Hematopoietic multipotent progenitor cell treated with erythropoietin and hydrocortisone succinate and interleukin-3 and kit ligand, for 17 days (in vitro differentiated cells): ENCODE measurements at regions not wholly inside any gene's neighbourhood (a gene's known extent, or its start where the extent isn't known, plus 50 kb on each side); places are given as distances from the start of the nearest gene placed in this dataset.

Experiments
- DNase-seq: peaks from one replicate; pipeline ENCODE4 v3.0.0-alpha.2; 2015; ENCODE audit warnings: low spot score

DNA sequence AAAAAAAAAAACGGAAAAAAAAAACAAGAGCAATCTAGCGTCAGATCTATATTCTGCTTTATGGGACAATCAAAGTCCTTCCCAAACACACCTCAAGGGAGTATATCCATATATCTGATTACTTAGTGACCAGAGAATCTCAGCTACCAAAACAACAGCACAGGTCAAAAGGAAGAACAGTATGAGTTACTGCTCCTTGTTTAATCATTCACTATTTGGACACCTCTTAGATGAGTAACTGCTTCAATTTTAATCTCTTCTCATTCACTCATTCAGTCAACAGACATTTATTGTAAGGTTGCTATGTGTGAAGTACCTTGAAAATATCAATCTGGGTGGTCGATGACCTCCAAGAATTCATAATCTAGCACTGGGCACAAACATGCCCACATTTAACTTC lies 193.2 kb downstream of the IRS2 start:
- no peak for DNase-seq

DNA sequence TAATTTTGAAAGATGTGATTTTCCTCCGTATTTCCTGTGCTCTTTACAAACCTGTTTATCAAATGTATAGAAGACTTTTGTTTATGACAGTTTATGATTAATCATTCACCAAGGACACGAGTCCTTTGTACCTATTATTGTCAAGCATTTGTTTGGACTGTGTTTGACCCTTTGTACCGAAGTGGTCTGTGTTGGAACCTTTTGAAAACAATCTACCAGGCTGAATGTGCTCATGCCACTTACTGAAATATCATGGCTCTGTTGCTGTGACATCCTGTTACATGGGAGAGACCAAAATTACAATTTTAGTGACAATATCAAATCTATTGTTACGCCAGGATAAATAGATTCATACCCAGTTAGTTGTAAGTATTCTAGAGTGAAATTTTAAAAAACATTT lies 193.6 kb downstream of the IRS2 start:
- no peak for DNase-seq

DNA sequence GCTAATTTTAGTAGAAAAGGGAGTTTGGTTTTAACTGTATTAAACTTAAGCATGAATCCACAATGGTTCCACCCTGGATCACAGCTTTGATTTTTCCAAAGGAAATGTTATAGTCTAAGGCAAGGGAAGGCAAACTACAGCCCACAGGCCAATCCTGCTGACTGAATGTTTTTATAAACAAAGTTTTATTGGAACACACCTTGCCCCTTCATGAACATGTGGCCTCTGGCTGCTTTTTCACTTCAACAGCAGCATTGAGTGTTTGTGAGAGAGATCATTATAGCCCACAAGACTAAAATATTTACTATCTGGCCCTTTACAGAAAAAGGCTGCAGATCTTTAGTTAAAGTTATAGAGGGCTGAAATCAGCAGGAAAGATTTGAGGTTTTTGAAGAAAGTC lies 198.7 kb downstream of the IRS2 start:
- no peak for DNase-seq

DNA sequence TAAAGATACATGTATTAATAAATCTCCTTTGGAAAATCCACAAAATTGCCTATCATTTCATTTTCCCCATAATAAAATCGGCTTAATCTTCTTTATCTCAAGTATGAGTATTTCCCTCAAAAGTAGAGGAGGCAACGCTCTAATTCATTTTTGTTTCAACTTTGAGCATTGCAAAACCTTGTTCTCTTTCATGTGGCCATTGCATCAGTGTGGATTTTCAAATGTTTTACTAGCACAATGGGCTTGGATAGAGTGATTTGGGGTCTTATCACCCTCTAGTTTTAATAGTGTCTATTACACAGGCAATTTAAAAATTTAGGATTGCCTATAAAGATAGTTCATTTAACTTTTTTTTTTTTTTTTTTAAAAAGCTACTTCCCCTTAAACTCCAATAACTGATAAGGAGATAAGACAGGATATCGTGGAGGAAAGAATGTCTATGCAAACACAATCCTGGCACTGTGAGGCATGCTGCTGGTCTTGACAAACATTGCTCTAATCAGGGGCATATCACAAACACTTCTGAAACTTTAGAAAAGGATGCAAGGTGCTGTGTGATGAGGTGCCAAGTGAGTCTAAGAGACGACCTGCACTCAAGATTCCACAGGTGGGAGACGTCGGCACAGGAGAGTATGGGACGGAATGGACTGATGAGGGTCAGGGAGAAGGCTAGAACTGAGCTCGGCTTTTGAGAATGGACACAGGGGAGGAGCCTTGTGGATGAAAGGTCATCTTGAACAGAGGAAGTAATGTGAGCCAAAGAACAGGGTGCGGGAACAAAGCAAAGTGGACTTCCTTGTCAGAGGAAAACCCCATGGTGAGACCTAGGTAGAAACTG lies 199.7 kb downstream of the IRS2 start:
- no peak for DNase-seq

DNA sequence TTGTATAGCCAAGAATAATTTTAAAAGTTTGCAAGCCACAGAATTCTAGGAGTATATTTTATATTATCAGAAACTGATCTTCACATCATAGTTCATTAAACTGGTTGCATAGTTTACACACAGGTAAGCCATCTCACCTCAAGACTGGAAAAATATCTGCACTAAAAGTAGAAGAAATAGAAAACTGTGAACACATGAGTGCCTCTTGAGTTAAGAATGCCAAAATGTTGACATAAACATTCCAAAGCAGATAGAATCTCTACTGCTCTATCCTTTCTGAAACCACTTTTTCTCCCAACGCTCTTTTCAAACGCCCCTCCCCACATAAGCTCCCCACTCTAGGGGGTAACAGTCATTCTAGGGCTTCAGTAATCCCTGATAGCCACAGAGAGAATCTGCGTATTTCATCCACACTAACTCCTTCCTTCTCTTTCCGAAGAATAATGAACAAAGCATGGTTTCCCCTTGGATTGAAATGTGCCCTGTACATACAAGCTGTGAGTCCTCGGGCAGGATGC lies 201.5 kb downstream of the IRS2 start:
- no peak for DNase-seq

DNA sequence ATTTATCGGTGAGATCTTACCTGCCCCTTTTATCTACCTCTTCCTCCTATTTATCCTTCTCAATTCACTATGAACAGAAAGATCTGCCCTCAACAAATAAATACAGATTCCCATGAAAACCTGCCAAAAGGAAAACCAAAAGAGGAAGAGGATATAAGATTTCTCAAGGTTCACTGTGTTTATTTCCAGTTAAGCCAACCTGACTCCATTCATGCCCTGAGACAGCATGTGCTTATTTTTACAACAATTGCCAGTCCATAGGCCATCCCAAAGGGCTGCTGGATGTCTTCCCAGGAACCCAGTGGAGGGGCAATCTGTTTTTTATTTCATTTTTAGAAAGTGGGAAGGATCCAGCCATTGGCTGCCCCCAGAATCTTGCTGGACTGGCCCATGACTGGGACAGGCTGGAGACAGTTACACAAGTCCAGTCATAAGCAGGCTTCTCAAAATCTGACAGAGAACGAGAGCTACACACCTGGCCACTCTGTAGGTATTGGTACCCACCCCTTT lies 209.1 kb downstream of the IRS2 start:
- no peak for DNase-seq

DNA sequence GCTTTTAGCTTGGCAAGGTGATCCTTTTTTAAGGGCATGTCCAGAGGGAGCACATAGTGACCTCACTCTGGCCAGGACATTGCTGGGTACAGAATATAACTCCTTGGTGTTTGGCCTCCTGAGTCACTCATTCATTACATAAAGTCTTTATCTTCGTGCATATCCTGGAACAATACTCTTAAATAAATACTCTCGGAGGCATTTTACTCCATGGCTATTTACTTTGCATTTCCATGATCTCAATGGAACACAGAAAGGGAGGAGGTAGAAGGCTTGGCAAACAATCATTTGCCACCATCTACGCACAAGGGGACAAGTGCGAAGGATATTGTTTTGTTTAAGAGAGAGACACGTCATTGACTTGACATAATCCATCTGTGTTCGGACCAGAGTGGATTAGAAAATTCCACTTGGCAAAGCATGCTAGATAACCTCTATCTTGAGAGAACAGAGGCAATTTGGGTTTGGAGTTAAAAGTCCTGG lies 210.0 kb downstream of the IRS2 start:
- DNase-seq, result no peak

DNA sequence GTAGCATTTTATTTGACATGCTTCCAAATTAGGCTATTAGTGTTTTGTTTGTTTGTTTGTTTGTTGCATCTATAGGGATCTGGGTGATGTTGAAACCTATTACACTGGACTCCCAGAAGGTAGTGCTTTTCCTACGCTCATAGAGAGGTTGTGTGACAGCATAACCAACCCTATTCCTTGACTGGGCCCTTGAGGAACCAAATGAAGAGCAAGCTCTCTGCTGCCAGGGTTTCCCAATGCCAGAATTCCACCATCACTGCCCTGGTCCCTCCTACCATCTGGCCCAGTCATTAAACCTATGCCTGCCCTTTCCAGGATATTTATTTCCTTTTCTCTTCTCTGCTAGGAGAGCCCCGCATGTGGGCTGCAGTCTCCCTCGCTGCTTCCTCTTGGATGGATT lies 210.6 kb downstream of the IRS2 start:
- DNase-seq, result no peak

DNA sequence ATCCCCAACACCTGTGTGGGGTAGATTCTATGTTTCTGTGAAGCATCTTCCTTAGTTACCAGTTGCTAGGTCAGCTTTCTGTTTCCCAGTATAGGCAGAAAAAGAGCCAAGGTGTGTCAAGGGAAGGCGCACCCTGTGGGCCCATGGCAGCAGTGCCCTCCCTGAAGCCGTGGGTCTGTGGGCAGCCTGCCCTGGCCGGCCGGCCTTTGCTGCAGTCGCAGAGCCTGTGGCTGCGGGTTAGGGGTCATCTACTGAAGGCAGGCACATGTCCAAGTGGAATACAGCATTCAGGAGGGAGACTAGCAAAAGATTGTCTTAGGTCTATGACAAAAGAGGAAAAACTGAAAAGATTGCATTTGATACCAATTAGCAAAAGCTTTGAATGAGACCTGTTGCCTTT lies 214.0 kb downstream of the IRS2 start:
- no peak for DNase-seq

DNA sequence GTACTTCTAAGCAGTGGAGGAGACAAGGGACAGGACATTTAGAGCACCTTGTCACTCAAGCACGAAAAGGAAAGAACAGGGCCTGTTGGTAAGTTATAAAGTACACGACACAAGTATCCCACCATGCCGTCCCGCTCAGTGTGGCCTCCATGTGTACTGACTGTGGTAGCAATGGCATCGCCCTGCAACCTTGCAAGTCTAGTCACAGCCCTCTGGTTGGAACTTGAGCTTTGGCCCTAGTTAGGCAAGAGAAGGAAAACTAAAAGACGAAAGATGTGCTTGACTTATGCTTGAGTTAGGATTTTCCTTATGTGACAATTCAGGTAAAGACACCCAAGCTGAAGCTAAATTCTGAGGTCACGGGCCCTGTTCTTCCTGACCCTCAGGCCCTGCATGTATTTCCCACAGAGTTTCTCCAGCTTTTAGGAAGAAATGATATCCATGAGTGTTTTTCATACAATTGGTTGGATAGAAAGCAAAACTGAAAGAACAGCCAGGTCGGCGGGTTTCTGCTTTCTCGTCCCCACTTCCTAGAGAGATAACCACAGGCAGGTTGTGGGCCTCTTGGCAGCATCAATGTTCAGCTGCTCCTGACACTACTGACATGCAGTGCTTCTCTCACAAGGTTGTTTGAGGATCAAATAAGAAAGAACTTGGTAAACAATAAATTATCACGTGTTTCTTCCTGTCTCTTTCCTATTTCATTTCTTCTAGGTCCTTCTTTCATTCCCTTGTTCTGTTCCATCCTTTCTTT lies 216.2 kb downstream of the IRS2 start:
- DNase-seq, result no peak

DNA sequence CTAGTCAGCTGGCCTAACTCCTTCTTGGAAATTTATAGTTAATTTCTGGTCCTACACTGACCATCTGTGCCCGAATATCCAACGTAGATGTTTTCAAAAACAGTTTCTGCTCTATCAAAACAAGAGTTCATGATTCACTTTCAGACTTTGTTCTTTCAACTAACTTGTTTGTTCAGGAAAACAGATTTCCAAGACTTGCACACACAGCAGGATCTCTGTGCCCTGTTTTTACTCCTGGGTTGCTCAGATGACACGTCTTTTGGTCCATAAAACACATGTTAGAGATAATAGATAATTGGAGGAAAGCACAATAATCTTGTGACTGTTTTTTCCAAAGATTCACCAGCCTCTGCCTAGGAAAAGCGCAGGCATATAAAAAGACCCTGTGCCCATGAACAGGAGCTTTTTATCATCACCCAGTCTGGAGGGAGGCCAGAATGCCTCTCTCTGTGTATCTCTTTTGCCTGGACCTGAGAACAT lies 218.0 kb downstream of the IRS2 start:
- no peak for DNase-seq

DNA sequence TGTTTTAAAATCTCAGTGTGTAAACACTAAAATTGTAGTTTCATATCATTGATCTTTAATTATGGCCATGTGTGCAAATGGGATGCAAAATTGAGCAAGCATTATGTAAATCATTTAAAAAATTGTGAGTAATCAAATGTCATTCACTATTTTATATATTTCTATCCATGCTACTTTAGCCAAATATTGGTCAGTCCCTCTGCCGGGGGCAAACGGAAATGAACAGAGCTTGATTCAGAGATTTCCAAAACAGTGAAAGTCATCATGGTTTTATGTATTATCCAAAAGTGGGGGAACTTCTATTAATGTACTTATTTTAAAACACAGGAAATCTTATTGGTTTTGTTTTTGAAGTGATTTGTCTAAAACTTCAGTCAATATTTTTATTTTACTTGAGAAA lies 219.1 kb downstream of the IRS2 start:
- no peak for DNase-seq

DNA sequence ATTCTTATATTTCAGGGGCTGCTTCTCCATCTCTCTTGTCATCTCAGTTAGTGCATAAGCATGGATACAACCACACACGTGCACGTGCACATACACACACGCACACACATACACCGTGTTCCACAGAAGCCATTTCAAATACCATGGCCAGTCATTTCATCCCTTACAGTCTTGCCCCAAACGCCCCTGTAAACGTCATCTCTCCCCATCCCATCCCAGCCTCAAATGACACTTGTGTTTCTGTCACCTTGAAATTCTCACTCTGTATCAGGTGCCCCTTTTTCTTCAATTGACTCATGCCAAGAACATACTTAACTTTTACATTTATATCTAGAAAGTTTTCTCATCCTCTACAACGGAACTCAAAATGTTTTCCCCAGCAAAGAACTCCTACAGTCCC lies 220.5 kb downstream of the IRS2 start:
- DNase-seq, result no peak

DNA sequence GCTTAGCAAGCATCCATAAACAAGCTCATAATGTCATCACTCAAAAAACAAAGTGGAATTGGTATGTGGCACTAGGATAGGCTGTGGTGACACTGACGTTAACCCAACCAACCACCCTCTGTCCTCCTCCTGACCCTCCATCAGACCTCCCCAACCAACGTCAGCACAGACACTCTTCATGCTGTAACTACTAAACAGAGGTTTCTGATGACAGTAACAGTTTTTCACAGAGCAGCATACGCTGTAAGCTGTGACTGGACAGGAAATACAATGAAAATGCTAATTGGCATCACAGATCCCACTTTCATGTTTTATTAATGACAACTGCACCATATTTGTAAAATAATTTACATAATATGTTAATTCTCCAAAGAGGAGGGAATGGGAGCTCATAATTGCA lies 238.0 kb downstream of the IRS2 start:
- no peak for DNase-seq

DNA sequence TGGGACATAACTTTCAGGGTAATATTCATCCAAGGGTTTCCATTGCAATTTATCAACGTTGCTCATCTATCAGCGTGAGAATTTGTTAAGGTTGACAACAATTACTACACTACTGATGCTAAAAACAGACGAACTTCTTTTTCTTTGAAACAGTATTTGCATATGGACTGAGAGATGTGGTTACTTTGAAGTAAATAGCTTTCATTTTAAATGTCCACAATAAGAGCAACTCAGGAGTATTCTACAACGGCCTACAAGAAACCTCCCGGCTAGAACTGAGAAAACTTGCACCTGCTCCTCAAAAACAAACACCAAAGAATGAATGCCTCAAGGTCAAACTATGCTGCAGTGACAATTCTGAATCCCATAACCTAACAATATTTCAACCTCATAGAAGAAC lies 238.4 kb downstream of the IRS2 start:
- no peak for DNase-seq

DNA sequence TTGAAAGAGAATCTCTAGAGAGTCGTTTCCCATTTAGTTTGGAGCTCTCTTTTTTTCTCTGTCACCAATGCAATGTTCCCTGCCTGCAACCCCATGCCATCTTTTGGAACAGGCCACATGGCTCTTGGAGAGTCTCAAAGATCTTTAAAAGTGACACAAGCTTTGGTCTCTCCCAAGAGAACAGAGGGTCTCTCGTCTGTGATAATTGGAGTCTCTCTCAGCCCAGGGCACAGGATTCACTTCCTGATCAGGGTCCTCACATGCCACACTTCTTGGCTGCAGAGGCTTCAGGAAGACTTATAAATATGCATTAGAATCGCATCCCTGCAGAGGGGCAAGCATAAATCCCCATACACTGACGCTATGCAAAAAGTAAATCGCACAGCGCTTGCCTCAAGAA lies 240.5 kb downstream of the IRS2 start:
- no peak for DNase-seq

DNA sequence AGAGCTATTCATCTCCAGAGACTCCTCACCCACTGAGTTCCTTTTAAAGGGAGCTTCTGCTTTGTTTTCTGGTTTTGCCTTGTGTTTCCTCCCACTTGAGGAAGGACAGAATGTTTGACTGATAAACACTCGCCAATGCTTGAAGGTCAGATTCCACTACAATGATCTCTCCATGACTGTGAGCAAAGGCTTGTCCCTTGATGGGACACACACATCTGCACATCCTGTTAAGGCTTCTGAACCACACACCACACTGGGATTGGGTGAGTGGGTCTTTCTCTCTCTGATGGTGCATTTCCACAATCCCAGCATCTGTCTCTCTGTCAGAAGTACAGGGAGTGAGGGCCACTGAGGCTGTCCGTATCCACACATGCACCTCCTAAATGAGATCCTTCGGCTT lies 245.3 kb downstream of the IRS2 start:
- no peak for DNase-seq

DNA sequence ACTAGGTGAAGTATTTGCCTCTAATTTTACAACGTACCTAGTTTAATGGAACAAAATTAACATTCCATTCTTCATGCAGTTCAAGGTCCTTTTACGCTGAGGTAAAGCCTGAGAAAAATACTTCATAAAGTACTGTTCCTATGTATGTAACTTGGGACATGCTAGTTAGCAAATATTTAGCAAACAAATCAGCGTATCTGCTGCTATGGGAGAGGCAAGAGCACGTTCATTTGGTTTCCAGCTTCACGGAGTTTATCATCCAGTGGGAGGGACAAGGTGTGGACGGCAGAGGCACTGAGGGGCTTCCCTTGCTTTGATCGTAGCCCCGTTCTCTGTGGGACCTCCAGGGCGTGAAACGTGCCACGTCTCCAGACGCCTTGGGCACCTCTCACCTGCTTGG lies 248.8 kb downstream of the IRS2 start:
- DNase-seq, result no peak

DNA sequence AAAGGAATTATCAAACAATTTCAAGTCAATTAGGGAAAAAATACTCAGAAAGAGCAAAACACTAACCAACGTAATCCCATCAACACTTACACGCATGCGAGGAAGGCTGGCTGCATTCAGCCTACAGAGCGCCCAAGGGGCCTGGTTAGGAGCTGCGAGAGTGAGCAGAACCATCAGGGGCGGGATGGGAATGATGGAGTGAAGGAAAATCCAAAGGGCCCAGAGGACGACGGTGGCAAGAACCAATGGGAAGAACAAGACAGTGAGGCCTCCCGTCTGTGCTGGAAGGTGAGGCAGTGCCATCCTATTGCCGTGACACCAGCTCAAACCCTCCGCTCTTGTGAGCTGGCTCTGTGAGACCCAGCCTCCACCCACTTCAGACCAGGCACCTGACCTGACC lies 253.0 kb downstream of the IRS2 start:
- DNase-seq, result no peak

DNA sequence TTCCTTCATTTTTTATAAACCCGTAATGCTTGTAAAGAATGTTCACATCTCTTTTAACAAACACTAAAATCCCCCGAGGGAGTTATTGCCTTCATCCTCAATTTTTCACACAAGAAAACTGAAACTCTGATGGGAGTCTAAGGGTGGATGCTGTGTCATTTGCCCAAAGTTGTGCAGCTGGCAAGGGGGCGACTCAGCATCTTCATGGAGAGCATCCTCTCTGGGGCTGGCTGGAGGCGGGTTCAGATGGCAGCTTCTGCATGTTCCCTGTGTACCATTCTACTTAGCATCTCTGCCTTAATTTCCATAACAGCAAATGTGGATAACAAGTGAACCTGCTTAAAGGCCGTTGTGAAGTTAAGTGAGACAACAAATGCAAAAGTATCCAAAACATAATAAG lies 256.4 kb downstream of the IRS2 start:
- DNase-seq, result no peak

DNA sequence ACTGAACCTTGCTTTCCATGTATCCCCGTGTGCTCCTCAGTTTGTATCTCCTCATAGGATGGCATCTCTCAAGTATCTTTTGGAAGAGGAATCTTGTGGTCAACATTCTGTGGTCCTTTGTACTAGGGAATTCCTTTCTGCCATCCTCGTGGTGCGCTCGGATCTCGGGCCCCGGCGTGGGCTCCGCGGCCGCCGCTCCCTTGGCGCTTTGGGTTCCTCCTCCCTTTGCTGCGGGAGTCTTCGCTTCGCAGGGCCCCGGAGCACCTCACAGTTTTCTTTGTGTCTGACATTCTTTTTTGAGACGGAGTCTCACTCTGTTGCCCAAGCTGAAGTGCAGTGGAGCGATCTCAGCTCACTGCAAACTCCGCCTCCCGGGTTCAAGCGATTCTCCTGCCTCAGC lies 264.7 kb downstream of the IRS2 start:
- DNase-seq, result no peak

DNA sequence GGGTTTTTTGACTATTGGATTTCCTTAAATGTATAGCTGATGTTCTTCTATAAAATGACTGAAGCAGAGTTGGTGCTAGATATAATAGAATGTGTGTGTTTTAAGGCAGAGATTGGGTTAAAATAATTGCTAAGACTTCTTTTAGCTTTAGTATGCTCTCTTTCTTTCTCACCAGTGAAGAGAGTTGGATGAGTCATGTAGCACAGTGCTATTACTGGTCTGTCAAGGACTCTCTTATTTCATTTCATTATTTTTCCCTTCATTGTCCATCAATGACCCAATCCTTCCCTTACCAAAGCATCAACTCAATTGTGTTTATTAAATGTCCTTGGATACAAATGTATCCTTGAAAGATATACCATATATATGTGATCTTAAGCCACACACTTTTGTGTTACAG lies 268.9 kb downstream of the IRS2 start:
- DNase-seq, result no peak

DNA sequence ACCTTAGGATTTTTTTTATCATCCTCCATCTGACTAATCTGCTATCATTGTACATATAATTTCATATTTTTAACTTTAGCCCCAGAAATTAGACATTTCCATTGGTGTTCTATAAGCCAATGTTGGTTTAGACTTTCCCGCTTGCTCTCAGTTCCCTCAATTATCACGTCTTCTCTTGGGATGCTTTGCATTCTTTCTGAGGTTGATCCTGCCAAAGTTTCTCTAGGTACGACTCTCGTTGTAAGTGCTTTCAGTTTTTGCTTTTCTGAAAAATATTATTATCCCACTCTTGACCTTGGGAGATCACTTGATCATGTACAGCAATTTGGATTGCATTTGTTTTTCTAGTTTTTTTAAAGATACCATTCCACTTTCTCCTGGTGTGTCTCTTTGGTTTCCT lies 270.2 kb downstream of the IRS2 start:
- no peak for DNase-seq
